ELF-1 (cell line): ENCODE measurements at regions not wholly inside any gene's neighbourhood (a gene's known extent, or its start where the extent isn't known, plus 50 kb on each side); places are given as distances from the start of the nearest gene placed in this dataset.
"Not testable (repeated sequence)": the region's sequence is repeated elsewhere in the genome, so short reads cannot be mapped to it uniquely, and the experiment has no call there.

ENCODE experiments used
- DNase-seq: peaks from one replicate; pipeline ENCODE4 v3.0.0-alpha.2; 2016; ENCODE audit warnings: low read depth, low spot score

- DNase-seq = no peak
Measured at GRCh38 chr3:109803274-109803673, 465.9 kb upstream of the DPPA4 start.

GRCh38 chr3:109804697-109805096, 467.4 kb upstream of the DPPA4 start:
- DNase-seq = no peak

GRCh38 chr3:109806929-109807328, 469.6 kb upstream of the DPPA4 start:
- DNase-seq = no peak

DNA sequence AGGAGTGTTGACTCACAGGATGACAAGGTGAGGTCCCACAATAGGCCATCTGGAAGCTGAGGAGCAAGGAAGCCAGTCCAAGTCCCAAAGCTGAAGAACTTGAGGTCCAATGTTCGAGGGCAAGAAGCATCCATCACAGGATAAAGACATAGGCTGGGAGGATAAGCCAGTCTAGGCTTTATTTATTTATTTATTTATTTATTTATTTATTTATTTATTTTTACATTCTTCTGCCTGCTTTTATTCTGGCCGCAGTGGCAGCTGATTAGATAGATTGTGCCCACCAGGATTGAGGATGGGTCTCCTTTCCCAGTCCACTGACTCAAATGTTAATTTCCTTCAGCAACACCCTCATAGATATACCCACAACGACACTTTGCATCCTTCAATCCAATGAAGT, 472.2 kb upstream of the DPPA4 start:
- no peak for DNase-seq

GRCh38 chr3:109818081-109818480, 480.7 kb upstream of the DPPA4 start:
- no peak for DNase-seq

GRCh38 chr3:109819734-109820133, 482.4 kb upstream of the DPPA4 start:
- peak; percentile 7 for DNase-seq

DNA sequence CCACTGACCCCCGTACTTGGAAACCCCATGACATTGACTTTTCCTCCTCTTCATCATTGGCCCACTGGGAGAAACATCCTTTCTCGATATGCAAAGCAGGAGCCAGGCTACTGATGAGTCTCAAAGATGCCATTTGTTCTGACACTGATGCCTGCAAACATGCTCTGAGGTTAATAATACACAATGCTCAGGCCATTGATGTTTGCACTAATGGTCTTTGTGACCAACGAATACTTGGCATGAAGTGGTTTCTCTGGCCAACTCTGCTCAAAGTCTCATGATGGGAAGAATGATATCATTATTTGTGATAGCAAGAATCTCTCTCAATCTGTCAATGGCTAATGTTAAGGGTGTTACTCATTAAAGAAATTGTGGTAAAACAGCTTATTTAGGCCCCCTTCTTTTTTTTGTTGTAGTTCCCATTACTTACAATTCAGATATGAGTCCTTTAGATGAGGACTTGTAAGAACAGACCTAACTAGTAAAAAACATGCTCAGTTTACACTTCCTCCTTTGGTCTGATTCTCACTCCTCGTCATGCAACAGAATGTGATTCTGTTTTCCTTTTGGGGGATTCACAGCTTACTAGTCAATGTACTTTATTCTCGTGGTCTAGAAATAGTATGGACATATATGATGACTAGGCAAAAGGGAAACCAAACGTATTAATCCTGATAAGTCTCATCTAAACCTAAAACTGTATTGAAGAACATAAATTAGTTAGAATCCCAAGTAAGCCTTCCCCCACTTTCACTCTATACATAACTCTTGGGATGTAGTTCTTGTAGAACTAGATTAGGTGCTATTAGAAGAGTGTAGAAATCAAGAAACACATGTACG, 488.8 kb upstream of the DPPA4 start:
- no peak for DNase-seq

DNA sequence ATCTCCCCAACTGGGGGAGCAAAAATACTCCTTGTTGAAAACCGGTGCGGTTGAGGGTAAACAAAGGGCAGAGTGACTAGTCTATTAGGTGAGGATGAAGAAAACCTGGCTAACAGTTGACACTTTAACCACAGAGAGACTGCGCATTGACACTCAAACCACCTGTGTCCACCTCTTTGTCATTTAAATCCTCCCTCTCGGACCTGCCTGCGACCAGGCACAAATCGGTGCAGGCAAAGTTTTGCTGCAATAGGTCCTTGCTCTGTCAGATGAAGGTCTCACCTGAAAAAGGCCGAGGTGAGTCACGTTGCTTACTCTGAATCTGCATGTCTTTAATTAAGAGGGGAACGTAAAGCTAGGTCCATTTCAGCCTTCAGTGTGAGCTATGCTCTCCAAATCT, 494.1 kb upstream of the DPPA4 start:
- peak; percentile 35 for DNase-seq

GRCh38 chr3:109835958-109836357, 498.6 kb upstream of the DPPA4 start:
- DNase-seq = no peak

GRCh38 chr3:109851854-109852253, 514.5 kb upstream of the DPPA4 start:
- no peak for DNase-seq

DNA sequence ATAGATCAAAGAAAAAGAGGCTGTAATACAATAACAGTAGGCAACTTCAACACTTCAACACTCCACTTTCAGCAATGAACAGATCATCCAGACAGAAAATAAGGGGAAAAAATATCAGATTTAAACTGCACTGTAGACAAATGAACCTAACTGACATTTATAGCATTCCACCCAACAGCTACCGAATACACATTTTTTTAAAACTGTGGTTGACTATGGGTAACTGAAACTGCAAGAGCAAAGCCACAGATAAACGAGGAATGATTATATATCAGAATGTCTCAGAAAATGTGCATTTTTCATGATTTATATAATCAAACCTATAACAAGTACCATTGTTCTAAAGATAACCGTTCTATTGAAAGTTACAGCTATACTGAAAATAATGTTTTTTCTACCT, 514.9 kb upstream of the DPPA4 start:
- DNase-seq = no peak

DNA sequence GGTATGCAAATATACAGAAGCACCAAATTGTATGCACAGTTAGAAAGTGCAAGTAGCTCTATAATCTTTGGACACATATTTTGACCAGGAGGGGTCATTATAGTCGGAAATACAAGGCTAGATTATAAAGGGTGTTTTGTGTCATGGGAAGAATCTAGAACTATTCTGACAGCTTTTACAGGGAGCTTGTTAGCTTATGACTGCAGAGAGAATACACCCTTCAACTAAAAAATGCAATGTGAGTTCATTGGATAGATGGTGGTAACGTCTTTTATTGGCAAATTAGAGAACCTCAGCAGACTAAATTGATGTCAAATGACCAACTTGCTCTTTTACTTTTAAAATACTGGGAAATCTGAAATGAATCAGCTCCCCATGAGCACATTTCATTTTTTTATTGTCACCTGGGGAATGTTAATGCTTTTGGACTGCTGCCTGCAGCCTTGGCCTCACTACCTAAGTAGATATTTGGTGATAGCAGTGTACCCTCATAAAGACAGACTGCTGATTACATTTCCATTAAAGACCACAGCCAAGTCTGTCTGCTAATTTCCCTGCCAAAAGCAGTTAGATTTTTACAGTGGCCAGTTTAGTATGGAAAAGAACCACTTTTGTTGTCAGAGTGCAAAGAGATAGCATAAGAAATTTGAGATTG, 515.9 kb upstream of the DPPA4 start:
- DNase-seq = no peak

- no peak for DNase-seq
Measured at GRCh38 chr3:109863701-109864100, 526.4 kb upstream of the DPPA4 start.

- no peak for DNase-seq
Measured at GRCh38 chr3:109864452-109864851, 527.1 kb upstream of the DPPA4 start.

- no peak for DNase-seq
Measured at GRCh38 chr3:109869586-109869985, 532.2 kb upstream of the DPPA4 start.

DNA sequence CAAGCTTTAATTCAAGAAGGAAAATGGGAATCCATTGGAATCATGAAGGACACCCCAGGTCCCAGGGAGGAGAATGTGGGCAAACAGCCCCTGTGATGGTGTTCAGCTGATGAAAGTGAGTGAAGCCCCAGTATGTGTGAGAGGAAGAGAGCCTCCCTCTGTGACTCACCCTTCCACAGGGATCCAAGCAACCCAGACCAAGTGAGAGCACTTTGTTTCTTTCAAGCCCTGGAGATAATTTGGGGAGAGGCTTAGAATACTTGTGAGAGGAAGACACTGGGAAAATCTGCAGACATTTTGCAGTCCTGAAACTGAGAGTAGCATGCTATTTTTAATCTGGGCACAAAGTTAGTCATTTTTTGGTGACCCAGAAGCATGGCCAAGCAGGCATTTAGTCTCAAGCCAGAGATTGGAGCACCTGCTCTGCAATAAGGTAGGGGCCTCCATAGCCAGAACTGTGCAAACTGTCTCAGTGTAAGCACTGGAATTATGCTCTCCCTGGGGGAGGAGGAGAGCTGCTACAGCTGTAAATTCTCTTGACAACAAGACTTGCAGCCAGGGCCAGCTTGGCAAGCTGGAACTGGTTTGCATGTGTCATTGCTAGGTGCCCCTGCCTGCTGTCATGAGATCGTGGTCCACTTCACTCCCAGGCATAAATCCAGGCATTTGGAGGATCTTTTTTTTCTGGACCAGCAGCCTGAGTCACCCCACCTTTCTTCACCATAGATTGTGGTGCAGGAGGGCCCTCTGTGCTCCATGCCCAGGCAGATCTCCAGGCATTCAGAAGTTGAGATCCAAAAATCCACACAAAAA, 537.8 kb upstream of the DPPA4 start:
- no peak for DNase-seq

GRCh38 chr3:109877616-109878015, 540.3 kb upstream of the DPPA4 start:
- DNase-seq = not testable (repeated sequence)

GRCh38 chr3:109882144-109882543, 544.8 kb upstream of the DPPA4 start:
- DNase-seq = no peak

GRCh38 chr3:109887293-109887692, 549.9 kb upstream of the DPPA4 start:
- no peak for DNase-seq

DNA sequence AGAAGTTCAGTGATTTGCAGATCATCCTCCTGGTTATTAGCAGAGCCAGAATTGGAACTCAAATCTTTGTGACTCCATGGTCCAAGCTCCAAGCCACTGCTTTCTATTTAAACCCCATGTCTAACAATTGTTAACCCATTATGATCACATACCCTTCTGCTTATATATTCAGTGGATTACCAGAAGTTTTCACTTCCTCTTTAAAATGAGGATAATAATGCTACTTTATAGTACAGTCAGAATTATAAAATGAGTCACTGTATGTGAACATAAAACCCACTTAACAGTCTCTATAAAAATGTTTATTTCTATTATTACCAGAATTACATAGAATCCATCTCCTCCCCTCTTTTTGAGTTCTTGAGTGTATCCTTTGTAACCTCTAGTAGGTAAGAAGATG, 550.7 kb upstream of the DPPA4 start:
- no peak for DNase-seq

DNA sequence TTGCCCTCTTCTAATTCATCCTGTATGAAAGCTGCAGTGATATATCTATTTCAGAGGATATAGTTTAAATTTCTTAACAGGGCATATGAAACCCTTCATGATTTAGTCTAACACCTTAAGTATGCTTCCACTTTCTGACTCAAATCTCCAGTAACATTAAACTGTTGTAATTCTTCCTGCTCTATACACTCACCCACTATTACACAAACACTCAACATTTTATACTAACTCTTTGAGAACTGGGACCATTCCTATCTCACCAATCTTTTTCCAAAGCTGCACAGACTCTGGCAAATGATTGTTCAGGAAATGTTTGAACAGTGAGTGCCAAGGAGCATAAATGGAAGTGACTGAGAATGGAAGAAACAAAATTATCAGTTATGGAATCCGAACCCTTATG, 560.4 kb upstream of the DPPA4 start:
- DNase-seq = no peak

DNA sequence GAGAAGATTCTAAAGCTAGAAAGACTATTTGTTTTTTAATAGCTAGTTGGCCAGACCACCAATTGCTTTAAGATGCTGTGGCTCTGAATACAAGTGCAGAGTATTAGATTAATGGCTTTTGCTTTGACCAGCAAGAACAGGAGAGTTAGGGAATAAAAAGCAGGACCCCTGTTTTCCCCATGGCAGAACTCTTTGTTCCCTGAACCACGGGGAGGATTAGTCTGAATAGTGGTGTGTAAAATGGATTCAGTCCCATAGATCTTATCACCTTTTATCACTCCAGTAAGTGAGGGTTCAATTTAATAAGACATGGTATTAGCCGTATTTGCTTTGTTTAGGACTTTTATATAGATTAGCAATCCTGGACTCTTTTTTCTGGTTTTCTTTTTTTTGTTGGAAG, 562.6 kb upstream of the DPPA4 start:
- DNase-seq = no peak
